Frontal cortex (tissue), 3 donors: ENCODE measurements at regions not wholly inside any gene's neighbourhood (a gene's known extent, or its start where the extent isn't known, plus 50 kb on each side); places are given as distances from the start of the nearest gene placed in this dataset.
"Not testable (repeated sequence)": the region's sequence is repeated elsewhere in the genome, so short reads cannot be mapped to it uniquely, and the experiment has no call there.

Experiments
- DNase-seq, 2 donors: peaks; one replicate each; pipeline ENCODE4 v3.0.0; 2012; ENCODE audit warnings: low spot score in 2 of 2
- FAIRE-seq: peaks from 2 replicates; lab custom pipeline; 2012; peaks lifted over from hg19 to GRCh38; lab: Jason Lieb, UNC
- donor health status: control.
- donor health status: control.
- donor health status: control.

GRCh38 chr14:55802986-55803872 is 223.2 kb downstream of the KTN1 start:
- no peak for DNase-seq
- FAIRE-seq: no peak

GRCh38 chr14:55803873-55804553 is 224.0 kb downstream of the KTN1 start:
- FAIRE-seq (no peak), DNase-seq (no peak)

- FAIRE-seq: no peak
These were observed 225.2 kb downstream of the KTN1 start for GRCh38 chr14:55805250-55805649.

GRCh38 chr14:55807053-55807880 is 227.3 kb downstream of the KTN1 start:
- DNase-seq (no peak), FAIRE-seq (no peak)

More at GRCh38 chr14:55805250-55805649, 225.2 kb downstream of the KTN1 start:
- DNase-seq: no peak

- FAIRE-seq (no peak), DNase-seq (no peak)
These were observed 227.9 kb downstream of the KTN1 start for GRCh38 chr14:55807881-55808379.

GRCh38 chr14:55813630-55814029 is 233.6 kb downstream of the KTN1 start:
- no peak for DNase-seq
- no peak for FAIRE-seq

- FAIRE-seq: no peak
These were observed 234.1 kb downstream of the KTN1 start for GRCh38 chr14:55814064-55814463.

GRCh38 chr14:55814873-55815272 is 234.9 kb downstream of the KTN1 start:
- FAIRE-seq: no peak
- no peak for DNase-seq

More at GRCh38 chr14:55814064-55814463, 234.1 kb downstream of the KTN1 start:
- no peak for DNase-seq

GRCh38 chr14:55816225-55816624 is 236.2 kb downstream of the KTN1 start:
- FAIRE-seq (no peak), DNase-seq (no peak)

GRCh38 chr14:55819610-55820304 is 239.8 kb downstream of the KTN1 start:
- FAIRE-seq (no peak), DNase-seq (no peak)

- DNase-seq: no peak
- FAIRE-seq: no peak
These were observed 242.9 kb downstream of the KTN1 start for GRCh38 chr14:55822906-55823305.

- no peak for FAIRE-seq
These were observed 252.3 kb downstream of the KTN1 start for GRCh38 chr14:55832122-55832911.

GRCh38 chr14:55832974-55833373 is 253.0 kb downstream of the KTN1 start:
- no peak for FAIRE-seq
- no peak for DNase-seq

More at GRCh38 chr14:55832122-55832911, 252.3 kb downstream of the KTN1 start:
- no peak for DNase-seq

GRCh38 chr14:55834390-55834789 is 254.4 kb downstream of the KTN1 start:
- no peak for FAIRE-seq
- DNase-seq: no peak

GRCh38 chr14:55835985-55836384 is 256.0 kb downstream of the KTN1 start:
- FAIRE-seq: no peak
- no peak for DNase-seq

GRCh38 chr14:55837467-55837866 is 257.5 kb downstream of the KTN1 start:
- DNase-seq (no peak), FAIRE-seq (no peak)

GRCh38 chr14:55838529-55839052 is 258.6 kb downstream of the KTN1 start:
- FAIRE-seq (no peak), DNase-seq (no peak)

GRCh38 chr14:55839301-55839947 is 259.4 kb downstream of the KTN1 start:
- DNase-seq, FAIRE-seq: not testable (repeated sequence)
